Testis (tissue), 2 donors: ENCODE measurements at regions not wholly inside any gene's neighbourhood (a gene's known extent, or its start where the extent isn't known, plus 50 kb on each side); places are given as distances from the start of the nearest gene placed in this dataset.

Experiments
- CTCF ChIP-seq, 3 experiments: fragments of 450-650 bp in 2 of 3; fragments of 200-600 bp in 1 of 3; sonication (generic) in 1 of 3; IDR thresholded peaks; one replicate each; pipeline ENCODE4 v1.5.1; 2016 to 2019; ENCODE audit warnings: antibody characterized with exemption in 3 of 3, mild to moderate bottlenecking in 2 of 3, moderate library complexity in 1 of 3
- POLR2A ChIP-seq: fragments of 450-650 bp; IDR thresholded peaks from one replicate; pipeline ENCODE4 v1.6.1; 2017; ENCODE audit warnings: antibody characterized with exemption, mild to moderate bottlenecking, moderate library complexity

- no peak for TF ChIP-seq CTCF (IDR thresholded peaks at IDR 0.05)
- no peak for TF ChIP-seq POLR2A
Measured at GRCh38 chr10:123422261-123422660, 243.9 kb upstream of the GPR26 start.
